K562 (cell line): ENCODE measurements at regions not wholly inside any gene's neighbourhood (a gene's known extent, or its start where the extent isn't known, plus 50 kb on each side); places are given as distances from the start of the nearest gene placed in this dataset.

Experiments used
- ATAC-seq: fragments of 200-7000 bp; cut with Tn5 transposase; 3 replicates; pipeline ENCODE4 v1.9.1; 2020; ENCODE audit warnings: moderate library complexity
- BruUV-seq: library from RNA; stranded (reverse); fragments of 400-500 nt; replicated peaks from 2 replicates; lab custom pipeline; 2021; lab: Mats Ljungman, UMichigan
- CTCF ChIA-PET: fragments of 300-600 bp; formaldehyde crosslinking; extraction: SDS; loops from one replicate; lab custom pipeline; 2021; ENCODE audit warnings: low intra/inter-chr PET ratio; lab: Yijun Ruan, JAX
- POLR2A ChIA-PET: fragments of 300-600, 350-650 bp; sonication (Branson Sonifier 250); formaldehyde crosslinking; extraction: SDS; loops from one replicate; lab custom pipeline; 2021; ENCODE audit warnings: antibody characterized with exemption, inconsistent platforms; lab: Yijun Ruan, JAX
- DNase-seq, 4 experiments: peaks; one replicate each; pipeline versions ENCODE4 v3.0.0 to v3.0.0-alpha.2; 2011 to 2018; ENCODE audit warnings: low spot score in 3 of 4, mixed read lengths in 3 of 4; ENCODE audit errors: extremely low read depth in 1 of 4
- FAIRE-seq: peaks from 2 replicates; lab custom pipeline; 2011; peaks lifted over from hg19 to GRCh38; lab: Jason Lieb, UNC
- H2AFZ ChIP-seq: 2 replicates; pipeline ENCODE4 v1.6.0; 2011; ENCODE audit warnings: low read depth, low read length, control low read depth, inconsistent platforms
- H3K27ac ChIP-seq: fragments of 200-600 bp; 3 replicates; pipeline ENCODE4 v1.8.0; 2011; ENCODE audit warnings: low read depth, mild to moderate bottlenecking, control low read depth, inconsistent platforms, low read length, moderate library complexity, mixed read lengths; ENCODE audit errors: extremely low read depth
- H3K27me3 ChIP-seq, 2 experiments: fragments of 300-600 bp in 1 of 2; 2 replicates in 1 of 2; 3 replicates in 1 of 2; pipeline versions ENCODE4 v1.6.0 to v1.8.0; 2011; ENCODE audit warnings: inconsistent platforms in 2 of 2, low read length in 2 of 2, mild to moderate bottlenecking in 1 of 2, mixed read lengths in 1 of 2, moderate library complexity in 1 of 2; ENCODE audit not compliant: control insufficient read depth in 2 of 2, insufficient read depth in 2 of 2
- H3K36me3 ChIP-seq: fragments of 300-600 bp; 3 replicates; pipeline ENCODE4 v1.8.0; 2011; ENCODE audit warnings: mild to moderate bottlenecking, low read length, inconsistent platforms; ENCODE audit not compliant: control insufficient read depth, insufficient read depth
- H3K4me1 ChIP-seq, 2 experiments: fragments of 200-600 bp in 1 of 2; replicated peaks in 1 of 2; 2 replicates in 1 of 2; 3 replicates in 1 of 2; pipeline versions ENCODE4 v1.5.1 to v1.8.0; 2011; ENCODE audit warnings: inconsistent platforms in 2 of 2, low read length in 2 of 2, mild to moderate bottlenecking in 1 of 2, mixed read lengths in 1 of 2, moderate library complexity in 1 of 2; ENCODE audit not compliant: control insufficient read depth in 2 of 2, insufficient read depth in 2 of 2
- H3K4me2 ChIP-seq: 2 replicates; pipeline ENCODE4 v1.6.1; 2011; ENCODE audit warnings: low read length, control low read depth, inconsistent platforms, mixed read lengths; ENCODE audit not compliant: insufficient read depth
- H3K4me3 ChIP-seq: fragments of 200-600 bp; sonication (generic), shearing (Covaris generic); 2 replicates; pipeline ENCODE4 v1.5.1; 2016; ENCODE audit warnings: control low read depth, inconsistent platforms
- H3K79me2 ChIP-seq: fragments of 200-600 bp; 3 replicates; pipeline ENCODE4 v1.8.0; 2011; ENCODE audit warnings: low read length, inconsistent platforms; ENCODE audit not compliant: control insufficient read depth, insufficient read depth
- H3K9ac ChIP-seq, 2 experiments: 2 replicates each; pipeline versions ENCODE4 v1.6.0 to v1.6.1; 2011; ENCODE audit warnings: low read depth in 2 of 2, low read length in 2 of 2, control low read depth in 1 of 2, inconsistent platforms in 1 of 2, mild to moderate bottlenecking in 1 of 2, mixed read lengths in 1 of 2; ENCODE audit not compliant: insufficient read depth in 1 of 2
- H3K9me1 ChIP-seq: one replicate; pipeline ENCODE4 v1.6.0; 2011; ENCODE audit warnings: inconsistent platforms, mild to moderate bottlenecking, low read length, moderate library complexity; ENCODE audit not compliant: control insufficient read depth, insufficient read depth
- H3K9me3 ChIP-seq: replicated peaks from 2 replicates; pipeline ENCODE4 v1.5.1; 2011; ENCODE audit warnings: low read depth, low read length, inconsistent platforms; ENCODE audit not compliant: control insufficient read depth, insufficient read depth
- H4K20me1 ChIP-seq: replicated peaks from 2 replicates; pipeline ENCODE4 v1.6.1; 2011; ENCODE audit warnings: low read length, inconsistent platforms, mixed read lengths; ENCODE audit not compliant: control insufficient read depth, insufficient read depth
- ARID2 ChIP-seq: fragments of 450-650 bp; IDR thresholded peaks from 2 replicates; pipeline ENCODE4 v1.6.1; 2017; ENCODE audit warnings: antibody characterized with exemption, mild to moderate bottlenecking
- CBX3 ChIP-seq, 2 experiments: IDR thresholded peaks; 1 replicate in 1 of 2; 2 replicates in 1 of 2; pipeline ENCODE4 v1.6.1; 2012; ENCODE audit warnings: inconsistent platforms in 2 of 2, low read length in 2 of 2, borderline replicate concordance in 1 of 2, control low read depth in 1 of 2
- ELK3 ChIP-seq: fragments of 450-650 bp; formaldehyde crosslinking; IDR thresholded peaks from 2 replicates; pipeline ENCODE4 v1.4.0; 2020; ENCODE audit warnings: mild to moderate bottlenecking
- EP300 ChIP-seq: IDR thresholded peaks from 2 replicates; pipeline ENCODE4 v1.6.1; 2012; ENCODE audit warnings: low read length, improper control_type of control experiment
- IRF2 ChIP-seq: sonication (generic); formaldehyde crosslinking; IDR thresholded peaks from 2 replicates; pipeline ENCODE4 v1.8.1; 2022; ENCODE audit warnings: mild to moderate bottlenecking, missing genetic modification reagents
- MCM2 ChIP-seq: fragments of 450-650 bp; IDR thresholded peaks from 2 replicates; pipeline ENCODE4 v1.6.1; 2017; ENCODE audit warnings: low read depth, mild to moderate bottlenecking
- MCM7 ChIP-seq, 2 experiments: fragments of 450-650 bp; IDR thresholded peaks; 2 replicates each; pipeline ENCODE4 v1.6.1; 2016 to 2018
- MYC ChIP-seq, 2 experiments: fragments of 250-450 bp in 1 of 2; sonication (Bioruptor Pico) in 1 of 2; IDR thresholded peaks; 2 replicates each; pipeline versions ENCODE4 v1.5.1 to v1.6.1; 2012 to 2021; ENCODE audit warnings: low read depth in 2 of 2, borderline replicate concordance in 1 of 2, improper control_type of control experiment in 1 of 2, low read length in 1 of 2, mild to moderate bottlenecking in 1 of 2, moderate library complexity in 1 of 2
- PREB ChIP-seq: sonication (generic); formaldehyde crosslinking; IDR thresholded peaks from 2 replicates; pipeline ENCODE4 v1.8.1; 2023; ENCODE audit warnings: mild to moderate bottlenecking, missing genetic modification reagents
- SLC30A9 ChIP-seq: fragments of 250-450 bp; sonication (Bioruptor Pico); IDR thresholded peaks from 2 replicates; pipeline ENCODE4 v1.8.0; 2022; ENCODE audit warnings: mild to moderate bottlenecking, moderate library complexity
- SMARCC2 ChIP-seq: fragments of 450-650 bp; IDR thresholded peaks from 2 replicates; pipeline ENCODE4 v1.6.1; 2017; ENCODE audit warnings: antibody characterized with exemption, moderate library complexity, mild to moderate bottlenecking, low read depth
- TBP ChIP-seq: optimal IDR thresholded peaks from 2 replicates; pipeline ENCODE3; 2011; ENCODE audit warnings: low read depth, low read length, improper control_type of control experiment
- XRCC3 ChIP-seq: fragments of 450-650 bp; IDR thresholded peaks from 2 replicates; pipeline ENCODE4 v1.6.1; 2017; ENCODE audit warnings: mild to moderate bottlenecking, moderate library complexity
- ZBTB17 ChIP-seq: fragments of 450-650 bp; formaldehyde crosslinking; IDR thresholded peaks from 2 replicates; pipeline ENCODE4 v1.4.0; 2020; ENCODE audit warnings: mild to moderate bottlenecking
- ZNF717 ChIP-seq: fragments of 250-450 bp; sonication (Bioruptor Pico); IDR thresholded peaks from 2 replicates; pipeline ENCODE4 v1.5.0; 2021
- WGBS: fragments of 100-300 bp; shearing (Covaris generic); methylation state at CpG from one replicate; pipeline ENCODE4 v1.1.6; 2016; ENCODE audit warnings: low coverage, mixed read lengths; ENCODE audit not compliant: insufficient coverage; ENCODE audit errors: missing lambda C conversion rate; 5-methylcytosine and 5-hydroxymethylcytosine counted together
- in situ Hi-C: fragments of 300-500 bp; cut with MboI; formaldehyde crosslinking; loops from 4 replicates; pipeline ENCODE4 v1.15.0; 2018; ENCODE audit warnings: inconsistent platforms, mixed read lengths
- intact Hi-C: fragments of 100-400 bp; cut with micrococcal nuclease; formaldehyde crosslinking; loops from 2 replicates; pipeline ENCODE4 v1.14.2; 2022
- TF ChIP-seq, protein P1 (sequence below): sonication (generic); formaldehyde crosslinking; IDR thresholded peaks from 2 replicates; pipeline ENCODE4 v1.8.1; 2023; ENCODE audit warnings: mild to moderate bottlenecking, missing genetic modification reagents
- TF ChIP-seq, protein P2 (sequence below): conservative IDR thresholded peaks from 2 replicates; pipeline ENCODE4 v1.6.1; 2011; ENCODE audit warnings: low read depth, mild to moderate bottlenecking, low read length; ENCODE audit not compliant: control insufficient read depth

GRCh38 chr18:39647627-39648534, 2082.3 kb upstream of the CELF4 start:
- DNase-seq, result no peak
- TF ChIP-seq ELK3 (no peak), ZNF717 (CRISPR knock-in tag) (no peak), PREB (CRISPR knock-in tag) (no peak), SMARCC2 (no peak), XRCC3 (no peak), CBX3 (IDR thresholded peaks at IDR 0.05; ENCODE audit: borderline replicate concordance in 1 of 2, low read length in 2 of 2) (no peak), EP300 (no peak), MCM7 (IDR thresholded peaks at IDR 0.05) (no peak), TBP (no peak), ZBTB17 (CRISPR knock-in tag) (no peak), MYC (IDR thresholded peaks at IDR 0.05; ENCODE audit: low read depth, low read length) (no peak), MYC (CRISPR knock-in tag; IDR thresholded peaks at IDR 0.05; ENCODE audit: borderline replicate concordance, low read depth) (no peak), SLC30A9 (CRISPR knock-in tag) (no peak), ARID2 (no peak), MCM2 (no peak), IRF2 (CRISPR knock-in tag) (no peak)
- TF ChIP-seq, protein P1, sequence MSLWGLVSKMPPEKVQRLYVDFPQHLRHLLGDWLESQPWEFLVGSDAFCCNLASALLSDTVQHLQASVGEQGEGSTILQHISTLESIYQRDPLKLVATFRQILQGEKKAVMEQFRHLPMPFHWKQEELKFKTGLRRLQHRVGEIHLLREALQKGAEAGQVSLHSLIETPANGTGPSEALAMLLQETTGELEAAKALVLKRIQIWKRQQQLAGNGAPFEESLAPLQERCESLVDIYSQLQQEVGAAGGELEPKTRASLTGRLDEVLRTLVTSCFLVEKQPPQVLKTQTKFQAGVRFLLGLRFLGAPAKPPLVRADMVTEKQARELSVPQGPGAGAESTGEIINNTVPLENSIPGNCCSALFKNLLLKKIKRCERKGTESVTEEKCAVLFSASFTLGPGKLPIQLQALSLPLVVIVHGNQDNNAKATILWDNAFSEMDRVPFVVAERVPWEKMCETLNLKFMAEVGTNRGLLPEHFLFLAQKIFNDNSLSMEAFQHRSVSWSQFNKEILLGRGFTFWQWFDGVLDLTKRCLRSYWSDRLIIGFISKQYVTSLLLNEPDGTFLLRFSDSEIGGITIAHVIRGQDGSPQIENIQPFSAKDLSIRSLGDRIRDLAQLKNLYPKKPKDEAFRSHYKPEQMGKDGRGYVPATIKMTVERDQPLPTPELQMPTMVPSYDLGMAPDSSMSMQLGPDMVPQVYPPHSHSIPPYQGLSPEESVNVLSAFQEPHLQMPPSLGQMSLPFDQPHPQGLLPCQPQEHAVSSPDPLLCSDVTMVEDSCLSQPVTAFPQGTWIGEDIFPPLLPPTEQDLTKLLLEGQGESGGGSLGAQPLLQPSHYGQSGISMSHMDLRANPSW (CRISPR knock-in tag), result no peak
- TF ChIP-seq, protein P2, sequence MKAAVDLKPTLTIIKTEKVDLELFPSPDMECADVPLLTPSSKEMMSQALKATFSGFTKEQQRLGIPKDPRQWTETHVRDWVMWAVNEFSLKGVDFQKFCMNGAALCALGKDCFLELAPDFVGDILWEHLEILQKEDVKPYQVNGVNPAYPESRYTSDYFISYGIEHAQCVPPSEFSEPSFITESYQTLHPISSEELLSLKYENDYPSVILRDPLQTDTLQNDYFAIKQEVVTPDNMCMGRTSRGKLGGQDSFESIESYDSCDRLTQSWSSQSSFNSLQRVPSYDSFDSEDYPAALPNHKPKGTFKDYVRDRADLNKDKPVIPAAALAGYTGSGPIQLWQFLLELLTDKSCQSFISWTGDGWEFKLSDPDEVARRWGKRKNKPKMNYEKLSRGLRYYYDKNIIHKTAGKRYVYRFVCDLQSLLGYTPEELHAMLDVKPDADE, result no peak

More at GRCh38 chr18:39647627-39648534, 2082.3 kb upstream of the CELF4 start:
- BruUV-seq, result no TSS peak
- Histone ChIP-seq H3K79me2 (no peaks in the 10 kb centered on the region), H3K36me3 (no peaks in the 10 kb centered on the region), H3K9me1 (no peaks in the 10 kb centered on the region), H2AFZ (no peak overlapping the region), H3K4me2 (no peak overlapping the region), H3K4me1 (no peaks in the 10 kb centered on the region), H3K9me3 (no peaks in the 10 kb centered on the region), H3K27ac (no peak overlapping the region), H3K9ac (no peak overlapping the region), H4K20me1 (no peaks in the 10 kb centered on the region), H3K27me3 (no peaks in the 10 kb centered on the region), H3K4me3 (no peak overlapping the region)
- ChIA-PET CTCF (no interaction called here), POLR2A (no interaction called here)
- WGBS, result 0% methylated on average over 4 of the region's 4 CpGs
- in situ Hi-C loops, result no loop called here
- ATAC-seq (no peak), FAIRE-seq (no peak)
- intact Hi-C loops, result no loop called here
